ENCODE measurements at regions not wholly inside any gene's neighbourhood (a gene's known extent, or its start where the extent isn't known, plus 50 kb on each side); places are given as distances from the start of the nearest gene placed in this dataset.

DNA sequence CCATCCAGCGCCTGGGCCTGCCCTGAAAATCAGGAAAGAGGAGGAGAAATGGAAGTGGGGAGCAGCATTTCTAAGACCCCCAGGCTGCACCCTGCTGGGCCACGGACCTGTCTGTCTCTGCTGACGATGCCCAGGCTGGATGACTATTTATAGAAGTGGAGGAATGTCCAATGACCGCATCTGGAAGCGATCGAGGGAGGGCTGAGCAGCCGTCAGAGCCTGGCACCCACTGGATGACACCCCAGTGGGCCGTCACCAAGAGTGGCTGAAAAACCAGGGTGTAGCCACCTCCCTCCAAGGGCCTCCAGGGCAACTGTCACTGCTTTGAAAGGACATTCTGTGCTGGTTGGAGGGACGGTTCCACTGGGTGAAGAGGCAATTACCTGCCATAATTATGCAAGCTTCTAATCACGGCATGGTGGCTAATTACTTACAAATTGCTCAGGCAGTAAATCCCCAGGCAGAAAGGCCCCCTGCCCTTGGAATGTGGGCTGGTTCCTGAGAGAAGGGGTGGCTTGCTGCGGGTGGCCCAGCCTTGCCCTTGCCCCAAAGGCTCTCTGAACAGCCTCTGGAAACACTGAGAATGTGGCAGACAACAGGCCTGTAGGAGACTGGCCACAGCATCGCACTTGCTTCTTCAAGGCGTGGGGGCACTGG, 332.1 kb downstream of the C16orf95 start:
- no peak for TF ChIP-seq CTCF (IDR thresholded peaks at IDR 0.05)
- TF ChIP-seq RAD21 (conservative IDR thresholded peaks at IDR 0.05 in 1 of 2, IDR thresholded peaks at IDR 0.05 in 1 of 2) = no peak
- no peak for TF ChIP-seq KDM5A (IDR thresholded peaks at IDR 0.05)
- no peak for TF ChIP-seq EP300 (IDR thresholded peaks at IDR 0.05)
- TF ChIP-seq TFCP2L1 (CRISPR knock-in tag; IDR thresholded peaks at IDR 0.05) = no peak
- TF ChIP-seq MYC (IDR thresholded peaks at IDR 0.05; ENCODE audit: borderline replicate concordance, low read length) = no peak
- no peak for TF ChIP-seq TP53 (CRISPR knock-in tag; IDR thresholded peaks at IDR 0.05)
- TF ChIP-seq ESRRA (IDR thresholded peaks at IDR 0.05; ENCODE audit: borderline replicate concordance, low read length) = no peak
- no peak for TF ChIP-seq POLR2A (IDR thresholded peaks at IDR 0.05; ENCODE audit: low read length)

Data from A549 (cell line).